ENCODE measurements at regions not wholly inside any gene's neighbourhood (a gene's known extent, or its start where the extent isn't known, plus 50 kb on each side); places are given as distances from the start of the nearest gene placed in this dataset.
"Not testable (repeated sequence)": the region's sequence is repeated elsewhere in the genome, so short reads cannot be mapped to it uniquely, and the experiment has no call there.

GRCh38 chr2:76173206-76173605, 462.5 kb upstream of the GCFC2 start:
- not testable (repeated sequence) for TF ChIP-seq CTCF (IDR thresholded peaks at IDR 0.05; ENCODE audit: low read depth, low read length, poor library complexity, severe bottlenecking); EZH2phosphoT487 (IDR thresholded peaks at IDR 0.05; ENCODE audit: borderline replicate concordance, low read length)
